ENCODE measurements at regions not wholly inside any gene's neighbourhood (a gene's known extent, or its start where the extent isn't known, plus 50 kb on each side); places are given as distances from the start of the nearest gene placed in this dataset.

- no peaks in the 10 kb centered on the region for H3K27me3 Mint-ChIP-seq (ENCODE audit: insufficient read depth, low read depth)
- no peaks in the 10 kb centered on the region for H3K4me1 Mint-ChIP-seq
- no peaks in the 10 kb centered on the region for H3K79me2 ChIP-seq (ENCODE audit: low read depth)
- no peak overlapping the region for H3K27ac ChIP-seq
- no peaks in the 10 kb centered on the region for H3K9me3 ChIP-seq (ENCODE audit: low read depth)
- H3K4me2 ChIP-seq = no peak overlapping the region
- TF ChIP-seq EZH2phosphoT487 (IDR thresholded peaks at IDR 0.05) (no peak), CTCF (IDR thresholded peaks at IDR 0.05) (no peak), EZH2 (IDR thresholded peaks at IDR 0.05) (no peak)
- H4K20me1 ChIP-seq (ENCODE audit: low read depth) = no peaks in the 10 kb centered on the region
- peaks cover 16% of the 10 kb centered on the region for H3K9me3 Mint-ChIP-seq
- H3K36me3 ChIP-seq = no peaks in the 10 kb centered on the region
- no peak overlapping the region for H3K27ac Mint-ChIP-seq
- H3K4me1 ChIP-seq = no peaks in the 10 kb centered on the region
- no peak overlapping the region for H3K4me3 Mint-ChIP-seq
- no peaks in the 10 kb centered on the region for H3K36me3 Mint-ChIP-seq
- H3F3A ChIP-seq (ENCODE audit: low read depth) = no peaks in the 10 kb centered on the region
- H3K9ac ChIP-seq = no peak overlapping the region
- no peak overlapping the region for H2AFZ ChIP-seq (replicated peaks)
- no peak for DNase-seq (ENCODE audit: low spot score)
- no peaks in the 10 kb centered on the region for H3K27me3 ChIP-seq
- H3K4me3 ChIP-seq = no peak overlapping the region
Measured at GRCh38 chrX:27078371-27078770, 384.8 kb downstream of the PPP4R3C start.

DNA sequence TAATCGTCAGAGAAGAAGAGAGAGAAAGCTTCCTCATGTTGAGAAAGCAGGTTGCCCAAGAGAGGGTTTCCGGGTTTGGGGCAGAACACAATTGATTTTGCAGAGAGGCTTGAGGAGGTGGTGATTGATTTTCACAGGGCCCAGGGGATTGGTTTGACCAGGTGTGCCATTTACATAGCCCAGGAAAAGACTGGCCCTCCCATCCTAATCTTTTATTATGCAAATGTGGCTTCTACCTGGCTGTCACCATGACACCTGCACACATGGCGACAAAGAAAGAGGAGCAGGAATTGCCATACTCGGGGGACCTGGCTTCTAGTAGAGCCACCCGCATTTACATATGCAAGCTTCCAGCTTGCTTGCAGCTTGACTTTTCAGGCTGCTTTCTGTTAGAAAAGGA lies 405.3 kb downstream of the PPP4R3C start:
- Histone ChIP-seq H3K27ac (no peak overlapping the region), H3K9ac (no peak overlapping the region), H3K27me3 (no peaks in the 10 kb centered on the region), H3F3A (ENCODE audit: low read depth) (no peaks in the 10 kb centered on the region), H3K79me2 (ENCODE audit: low read depth) (no peaks in the 10 kb centered on the region), H2AFZ (replicated peaks) (no peak overlapping the region), H3K4me2 (no peak overlapping the region), H3K9me3 (ENCODE audit: low read depth) (no peaks in the 10 kb centered on the region), H4K20me1 (ENCODE audit: low read depth) (no peaks in the 10 kb centered on the region), H3K4me3 (no peak overlapping the region), H3K4me1 (no peaks in the 10 kb centered on the region), H3K36me3 (no peaks in the 10 kb centered on the region)
- H3K36me3 Mint-ChIP-seq = no peaks in the 10 kb centered on the region
- H3K9me3 Mint-ChIP-seq = peaks cover 2% of the 10 kb centered on the region
- peaks cover 2% of the 10 kb centered on the region for H3K27me3 Mint-ChIP-seq (ENCODE audit: insufficient read depth, low read depth)
- TF ChIP-seq EZH2phosphoT487 (IDR thresholded peaks at IDR 0.05) = no peak
- TF ChIP-seq EZH2 (IDR thresholded peaks at IDR 0.05) = no peak
- no peak for TF ChIP-seq CTCF (IDR thresholded peaks at IDR 0.05)
- no peak overlapping the region for H3K27ac Mint-ChIP-seq
- H3K4me1 Mint-ChIP-seq = no peaks in the 10 kb centered on the region
- DNase-seq (ENCODE audit: low spot score) = no peak
- no peak overlapping the region for H3K4me3 Mint-ChIP-seq

- no peak overlapping the region for H3K4me2 ChIP-seq
- no peak overlapping the region for H3K4me3 ChIP-seq
- no peaks in the 10 kb centered on the region for H3K9me3 ChIP-seq (ENCODE audit: low read depth)
- no peak overlapping the region for H2AFZ ChIP-seq (replicated peaks)
- no peaks in the 10 kb centered on the region for H3K36me3 ChIP-seq
- H3K27me3 ChIP-seq = no peaks in the 10 kb centered on the region
- no peaks in the 10 kb centered on the region for H4K20me1 ChIP-seq (ENCODE audit: low read depth)
- H3K4me1 Mint-ChIP-seq = no peaks in the 10 kb centered on the region
- no peak overlapping the region for H3K9ac ChIP-seq
- TF ChIP-seq CTCF (IDR thresholded peaks at IDR 0.05) (no peak), EZH2phosphoT487 (IDR thresholded peaks at IDR 0.05) (no peak), EZH2 (IDR thresholded peaks at IDR 0.05) (no peak)
- no peaks in the 10 kb centered on the region for H3K36me3 Mint-ChIP-seq
- H3K4me3 Mint-ChIP-seq = no peak overlapping the region
- no peaks in the 10 kb centered on the region for H3K27me3 Mint-ChIP-seq (ENCODE audit: insufficient read depth, low read depth)
- H3K9me3 Mint-ChIP-seq = peaks cover 2% of the 10 kb centered on the region
- H3F3A ChIP-seq (ENCODE audit: low read depth) = no peaks in the 10 kb centered on the region
- DNase-seq (ENCODE audit: low spot score) = no peak
- no peaks in the 10 kb centered on the region for H3K4me1 ChIP-seq
- H3K27ac Mint-ChIP-seq = no peak overlapping the region
- no peaks in the 10 kb centered on the region for H3K79me2 ChIP-seq (ENCODE audit: low read depth)
- H3K27ac ChIP-seq = no peak overlapping the region
Measured at GRCh38 chrX:27039332-27039731, 423.8 kb downstream of the PPP4R3C start.

All from neural progenitor cell (in vitro differentiated cells).